HEK293 (cell line): ENCODE measurements at regions not wholly inside any gene's neighbourhood (a gene's known extent, or its start where the extent isn't known, plus 50 kb on each side); places are given as distances from the start of the nearest gene placed in this dataset.

Experiments used
- CTCF ChIA-PET: fragments of 350-600 bp; formaldehyde crosslinking; extraction: SDS; loops from one replicate; lab custom pipeline; 2021; ENCODE audit warnings: antibody characterized with exemption; lab: Yijun Ruan, JAX
- POLR2A ChIA-PET: fragments of 300-600 bp; formaldehyde crosslinking; extraction: SDS; loops from one replicate; lab custom pipeline; 2020; ENCODE audit warnings: antibody characterized with exemption, inconsistent platforms; lab: Yijun Ruan, JAX
- H3K27ac ChIP-seq: fragments of 200-500 bp; sonication (Bioruptor generic); 2 replicates; pipeline ENCODE4 v1.5.1; 2014; ENCODE audit warnings: low read depth, low read length, control low read depth, inconsistent platforms; ENCODE audit errors: extremely low read depth
- H3K36me3 ChIP-seq, 2 experiments: fragments of 200-500 bp in 1 of 2; sonication (Bioruptor generic) in 1 of 2; 1 replicate in 1 of 2; 2 replicates in 1 of 2; pipeline ENCODE4 v1.5.1; 2014 to 2017; ENCODE audit warnings: inconsistent platforms in 2 of 2, low read length in 2 of 2; ENCODE audit not compliant: control insufficient read depth in 2 of 2, insufficient read depth in 1 of 2
- H3K4me1 ChIP-seq: fragments of 200-500 bp; sonication (Bioruptor generic); 2 replicates; pipeline ENCODE4 v1.5.1; 2014; ENCODE audit warnings: mild to moderate bottlenecking, low read length, inconsistent platforms; ENCODE audit not compliant: control insufficient read depth, insufficient read depth
- H3K4me3 ChIP-seq: 2 replicates; pipeline ENCODE4 v1.5.1; 2011; ENCODE audit warnings: low read depth, mild to moderate bottlenecking, control low read depth, low read length, moderate library complexity
- H3K9me3 ChIP-seq: fragments of 200-500 bp; sonication (Bioruptor generic); 2 replicates; pipeline ENCODE4 v1.5.1; 2014; ENCODE audit warnings: low read depth, low read length, inconsistent platforms; ENCODE audit not compliant: control insufficient read depth, insufficient read depth
- TSHZ1 ChIP-seq: fragments of 450-650 bp; formaldehyde crosslinking; IDR thresholded peaks from 2 replicates; pipeline ENCODE4 v1.5.1; 2016; ENCODE audit warnings: missing biosample characterization, missing genetic modification characterization, borderline replicate concordance
- ZNF112 ChIP-seq: fragments of 450-650 bp; formaldehyde crosslinking; IDR thresholded peaks from 2 replicates; pipeline ENCODE4 v1.5.0; 2017; ENCODE audit warnings: missing biosample characterization, missing genetic modification characterization
- ZNF394 ChIP-seq: fragments of 450-650 bp; formaldehyde crosslinking; IDR thresholded peaks from 2 replicates; pipeline ENCODE4 v1.5.1; 2016; ENCODE audit warnings: missing biosample characterization, missing genetic modification characterization, mild to moderate bottlenecking, moderate library complexity, borderline replicate concordance
- ZNF398 ChIP-seq: fragments of 450-650 bp; formaldehyde crosslinking; IDR thresholded peaks from 2 replicates; pipeline ENCODE4 v1.5.1; 2017; ENCODE audit warnings: missing biosample characterization, missing genetic modification characterization
- ZNF518A ChIP-seq: fragments of 450-650 bp; formaldehyde crosslinking; conservative IDR thresholded peaks from 2 replicates; pipeline ENCODE4 v1.5.1; 2016; ENCODE audit warnings: low read depth, missing biosample characterization, missing genetic modification characterization
- ZNF626 ChIP-seq: fragments of 450-650 bp; sonication (Bioruptor Pico); formaldehyde crosslinking; IDR thresholded peaks from 2 replicates; pipeline ENCODE4 v1.5.1; 2018; ENCODE audit warnings: missing biosample characterization, missing genetic modification characterization, inconsistent platforms
- ZXDB ChIP-seq: fragments of 450-650 bp; formaldehyde crosslinking; IDR thresholded peaks from 2 replicates; pipeline ENCODE4 v1.5.1; 2016; ENCODE audit warnings: missing biosample characterization, missing genetic modification characterization
- TF ChIP-seq, protein P1 (sequence below): fragments of 450-650 bp; formaldehyde crosslinking; IDR thresholded peaks from 2 replicates; pipeline ENCODE4 v1.5.1; 2016; ENCODE audit warnings: missing biosample characterization, missing genetic modification characterization, borderline replicate concordance
- TF ChIP-seq, protein P2 (sequence below): fragments of 450-650 bp; formaldehyde crosslinking; IDR thresholded peaks from 2 replicates; pipeline ENCODE4 v1.5.1; 2016; ENCODE audit warnings: missing biosample characterization, missing genetic modification characterization

DNA sequence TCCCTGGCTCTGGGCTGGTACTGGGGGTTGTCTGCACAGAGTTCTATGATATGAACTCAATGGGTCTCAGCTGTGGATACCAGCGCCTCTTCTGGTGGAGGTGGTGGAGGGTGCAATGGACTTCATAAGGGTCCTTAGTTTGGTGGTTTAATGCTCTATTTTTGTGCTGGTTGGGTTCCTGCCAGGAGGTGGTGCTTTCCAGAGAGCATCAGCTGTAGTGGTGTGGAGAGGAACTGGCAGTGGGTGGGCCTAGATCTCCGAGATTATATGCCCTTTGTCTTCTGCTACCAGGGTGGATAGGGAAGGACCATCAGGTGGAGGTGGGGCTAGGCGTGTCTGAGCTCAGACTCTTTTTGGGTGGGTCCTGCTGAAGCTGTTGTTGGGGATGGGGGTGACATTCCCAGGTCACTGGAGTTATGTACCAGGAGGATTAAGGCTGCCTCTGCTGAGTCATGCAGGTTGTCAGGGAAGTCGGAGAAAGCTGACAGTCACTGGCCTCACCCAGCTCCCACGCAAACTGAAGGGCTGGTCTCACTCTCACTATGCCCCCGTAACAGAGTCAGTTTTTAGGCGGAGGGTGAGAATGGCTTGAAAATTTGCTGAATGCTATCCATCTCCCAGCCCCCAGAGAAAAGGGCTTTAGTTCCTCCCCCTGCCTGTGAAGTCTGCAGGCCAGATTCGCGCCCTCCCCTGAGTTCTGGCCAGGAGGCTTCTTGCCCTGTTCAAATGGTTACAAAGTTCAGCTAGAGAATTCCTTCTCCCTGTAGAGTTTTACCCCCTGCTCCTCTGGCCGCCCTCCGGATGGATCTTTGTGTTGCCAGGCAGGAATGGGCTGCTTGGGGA lies 902.9 kb downstream of the LTN1 start (continued):
- TF ChIP-seq ZNF518A (tag by site-specific recombination) (no peak), ZNF112 (no peak)
- TF ChIP-seq, all 188 proteins: peak for 0

- H3K4me1 ChIP-seq = no peaks in the 10 kb centered on the region
- H3K27ac ChIP-seq = no peak overlapping the region
- H3K4me3 ChIP-seq = no peak overlapping the region
- ChIA-PET CTCF (no interaction called here), POLR2A (no interaction called here)
- no peaks in the 10 kb centered on the region for H3K36me3 ChIP-seq
- no peaks in the 10 kb centered on the region for H3K9me3 ChIP-seq
- no peak for TF ChIP-seq ZNF394 (tag by site-specific recombination)
These were observed 905.7 kb downstream of the LTN1 start for GRCh38 chr21:28086861-28087581.

DNA sequence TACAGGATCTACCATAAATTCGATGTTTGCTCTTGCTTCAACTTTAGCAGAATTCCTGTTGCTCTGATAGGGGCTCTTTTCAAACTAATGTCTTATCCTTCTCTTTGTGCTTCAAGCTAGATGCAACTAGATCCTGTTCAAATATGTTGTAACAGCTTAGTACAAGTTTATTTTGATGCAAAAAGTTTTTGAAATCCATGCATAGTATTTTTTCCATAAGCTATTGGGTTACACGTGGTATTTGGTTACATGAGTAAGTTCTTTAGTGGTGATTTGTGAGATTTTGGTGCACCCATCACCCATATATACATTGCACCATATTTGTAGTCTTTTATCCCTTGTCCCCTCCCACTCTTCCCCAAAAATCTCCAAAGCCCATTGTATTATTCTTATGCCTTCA lies 907.7 kb downstream of the LTN1 start:
- no peak overlapping the region for H3K27ac ChIP-seq
- no peaks in the 10 kb centered on the region for H3K36me3 ChIP-seq
- ChIA-PET POLR2A (no interaction called here), CTCF (no interaction called here)
- H3K9me3 ChIP-seq = no peaks in the 10 kb centered on the region
- no peaks in the 10 kb centered on the region for H3K4me1 ChIP-seq
- H3K4me3 ChIP-seq = no peak overlapping the region
- TF ChIP-seq, protein P1, sequence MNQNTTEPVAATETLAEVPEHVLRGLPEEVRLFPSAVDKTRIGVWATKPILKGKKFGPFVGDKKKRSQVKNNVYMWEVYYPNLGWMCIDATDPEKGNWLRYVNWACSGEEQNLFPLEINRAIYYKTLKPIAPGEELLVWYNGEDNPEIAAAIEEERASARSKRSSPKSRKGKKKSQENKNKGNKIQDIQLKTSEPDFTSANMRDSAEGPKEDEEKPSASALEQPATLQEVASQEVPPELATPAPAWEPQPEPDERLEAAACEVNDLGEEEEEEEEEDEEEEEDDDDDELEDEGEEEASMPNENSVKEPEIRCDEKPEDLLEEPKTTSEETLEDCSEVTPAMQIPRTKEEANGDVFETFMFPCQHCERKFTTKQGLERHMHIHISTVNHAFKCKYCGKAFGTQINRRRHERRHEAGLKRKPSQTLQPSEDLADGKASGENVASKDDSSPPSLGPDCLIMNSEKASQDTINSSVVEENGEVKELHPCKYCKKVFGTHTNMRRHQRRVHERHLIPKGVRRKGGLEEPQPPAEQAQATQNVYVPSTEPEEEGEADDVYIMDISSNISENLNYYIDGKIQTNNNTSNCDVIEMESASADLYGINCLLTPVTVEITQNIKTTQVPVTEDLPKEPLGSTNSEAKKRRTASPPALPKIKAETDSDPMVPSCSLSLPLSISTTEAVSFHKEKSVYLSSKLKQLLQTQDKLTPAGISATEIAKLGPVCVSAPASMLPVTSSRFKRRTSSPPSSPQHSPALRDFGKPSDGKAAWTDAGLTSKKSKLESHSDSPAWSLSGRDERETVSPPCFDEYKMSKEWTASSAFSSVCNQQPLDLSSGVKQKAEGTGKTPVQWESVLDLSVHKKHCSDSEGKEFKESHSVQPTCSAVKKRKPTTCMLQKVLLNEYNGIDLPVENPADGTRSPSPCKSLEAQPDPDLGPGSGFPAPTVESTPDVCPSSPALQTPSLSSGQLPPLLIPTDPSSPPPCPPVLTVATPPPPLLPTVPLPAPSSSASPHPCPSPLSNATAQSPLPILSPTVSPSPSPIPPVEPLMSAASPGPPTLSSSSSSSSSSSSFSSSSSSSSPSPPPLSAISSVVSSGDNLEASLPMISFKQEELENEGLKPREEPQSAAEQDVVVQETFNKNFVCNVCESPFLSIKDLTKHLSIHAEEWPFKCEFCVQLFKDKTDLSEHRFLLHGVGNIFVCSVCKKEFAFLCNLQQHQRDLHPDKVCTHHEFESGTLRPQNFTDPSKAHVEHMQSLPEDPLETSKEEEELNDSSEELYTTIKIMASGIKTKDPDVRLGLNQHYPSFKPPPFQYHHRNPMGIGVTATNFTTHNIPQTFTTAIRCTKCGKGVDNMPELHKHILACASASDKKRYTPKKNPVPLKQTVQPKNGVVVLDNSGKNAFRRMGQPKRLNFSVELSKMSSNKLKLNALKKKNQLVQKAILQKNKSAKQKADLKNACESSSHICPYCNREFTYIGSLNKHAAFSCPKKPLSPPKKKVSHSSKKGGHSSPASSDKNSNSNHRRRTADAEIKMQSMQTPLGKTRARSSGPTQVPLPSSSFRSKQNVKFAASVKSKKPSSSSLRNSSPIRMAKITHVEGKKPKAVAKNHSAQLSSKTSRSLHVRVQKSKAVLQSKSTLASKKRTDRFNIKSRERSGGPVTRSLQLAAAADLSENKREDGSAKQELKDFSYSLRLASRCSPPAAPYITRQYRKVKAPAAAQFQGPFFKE = no peak
- TF ChIP-seq ZXDB (tag by site-specific recombination) (no peak), ZNF398 (tag by site-specific recombination) (no peak), ZNF626 (tag by site-specific recombination) (no peak), TSHZ1 (tag by site-specific recombination) (no peak)
- TF ChIP-seq, protein P2, sequence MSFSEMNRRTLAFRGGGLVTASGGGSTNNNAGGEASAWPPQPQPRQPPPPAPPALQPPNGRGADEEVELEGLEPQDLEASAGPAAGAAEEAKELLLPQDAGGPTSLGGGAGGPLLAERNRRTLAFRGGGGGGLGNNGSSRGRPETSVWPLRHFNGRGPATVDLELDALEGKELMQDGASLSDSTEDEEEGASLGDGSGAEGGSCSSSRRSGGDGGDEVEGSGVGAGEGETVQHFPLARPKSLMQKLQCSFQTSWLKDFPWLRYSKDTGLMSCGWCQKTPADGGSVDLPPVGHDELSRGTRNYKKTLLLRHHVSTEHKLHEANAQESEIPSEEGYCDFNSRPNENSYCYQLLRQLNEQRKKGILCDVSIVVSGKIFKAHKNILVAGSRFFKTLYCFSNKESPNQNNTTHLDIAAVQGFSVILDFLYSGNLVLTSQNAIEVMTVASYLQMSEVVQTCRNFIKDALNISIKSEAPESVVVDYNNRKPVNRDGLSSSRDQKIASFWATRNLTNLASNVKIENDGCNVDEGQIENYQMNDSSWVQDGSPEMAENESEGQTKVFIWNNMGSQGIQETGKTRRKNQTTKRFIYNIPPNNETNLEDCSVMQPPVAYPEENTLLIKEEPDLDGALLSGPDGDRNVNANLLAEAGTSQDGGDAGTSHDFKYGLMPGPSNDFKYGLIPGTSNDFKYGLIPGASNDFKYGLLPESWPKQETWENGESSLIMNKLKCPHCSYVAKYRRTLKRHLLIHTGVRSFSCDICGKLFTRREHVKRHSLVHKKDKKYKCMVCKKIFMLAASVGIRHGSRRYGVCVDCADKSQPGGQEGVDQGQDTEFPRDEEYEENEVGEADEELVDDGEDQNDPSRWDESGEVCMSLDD (tag by site-specific recombination) = no peak
